ENCODE measurements at regions not wholly inside any gene's neighbourhood (a gene's known extent, or its start where the extent isn't known, plus 50 kb on each side); places are given as distances from the start of the nearest gene placed in this dataset.

- TF ChIP-seq YY1 (IDR thresholded peaks at IDR 0.05) (no peak), MAX (IDR thresholded peaks at IDR 0.05) (no peak), CTCF (IDR thresholded peaks at IDR 0.05; ENCODE audit: low read depth, low read length, missing input control) (no peak), RAD21 (IDR thresholded peaks at IDR 0.05) (no peak), GABPA (IDR thresholded peaks at IDR 0.05 in 1 of 2, conservative IDR thresholded peaks at IDR 0.05 in 1 of 2) (no peak), TAF1 (conservative IDR thresholded peaks at IDR 0.05) (no peak), JUND (IDR thresholded peaks at IDR 0.05) (no peak), ZBTB33 (IDR thresholded peaks at IDR 0.05) (no peak), ATF3 (IDR thresholded peaks at IDR 0.05) (no peak), REST (IDR thresholded peaks at IDR 0.05) (no peak), NR2F2 (IDR thresholded peaks at IDR 0.05) (no peak), HNF4G (IDR thresholded peaks at IDR 0.05) (no peak), SP1 (IDR thresholded peaks at IDR 0.05) (no peak), HNF4A (conservative IDR thresholded peaks at IDR 0.05) (no peak)
These were observed 451.7 kb downstream of the PYDC2 start for GRCh38 chr3:191912616-191913204.

Measured in liver (tissue), 3 donors.